Fibroblast of skin of left biceps (primary cell): ENCODE measurements at regions not wholly inside any gene's neighbourhood (a gene's known extent, or its start where the extent isn't known, plus 50 kb on each side); places are given as distances from the start of the nearest gene placed in this dataset.

Experiments
- DNase-seq, 2 experiments: peaks; one replicate each; pipeline ENCODE4 v3.0.0-alpha.2; 2013; ENCODE audit warnings: low read depth in 2 of 2

GRCh38 chr3:31452495-31453106 is 80.1 kb upstream of the STT3B start:
- DNase-seq = no peak

- DNase-seq = no peak
Measured at GRCh38 chr3:31453430-31453829, 79.3 kb upstream of the STT3B start.

- DNase-seq = no peak
Measured at GRCh38 chr3:31455524-31455923, 77.2 kb upstream of the STT3B start.

- DNase-seq = no peak
Measured at GRCh38 chr3:31456373-31456772, 76.4 kb upstream of the STT3B start.

- no peak for DNase-seq
Measured at GRCh38 chr3:31461426-31461825, 71.3 kb upstream of the STT3B start.

GRCh38 chr3:31462050-31462569 is 70.6 kb upstream of the STT3B start:
- DNase-seq = no peak

GRCh38 chr3:31465999-31466398 is 66.7 kb upstream of the STT3B start:
- no peak for DNase-seq

GRCh38 chr3:31466866-31467265 is 65.9 kb upstream of the STT3B start:
- DNase-seq = no peak

GRCh38 chr3:31468433-31468832 is 64.3 kb upstream of the STT3B start:
- DNase-seq = no peak

GRCh38 chr3:31469385-31469784 is 63.3 kb upstream of the STT3B start:
- no peak for DNase-seq

- no peak for DNase-seq
Measured at GRCh38 chr3:31472479-31473390, 60.0 kb upstream of the STT3B start.

- no peak for DNase-seq
Measured at GRCh38 chr3:31476209-31476608, 56.5 kb upstream of the STT3B start.

- no peak for DNase-seq
Measured at GRCh38 chr3:31479431-31479830, 53.3 kb upstream of the STT3B start.

- no peak for DNase-seq
Measured at GRCh38 chr3:31481697-31482096, 51.0 kb upstream of the STT3B start.

- no peak for DNase-seq
Measured at GRCh38 chr3:31482493-31483200, 50.1 kb upstream of the STT3B start.
